ENCODE measurements at regions not wholly inside any gene's neighbourhood (a gene's known extent, or its start where the extent isn't known, plus 50 kb on each side); places are given as distances from the start of the nearest gene placed in this dataset.

- TF ChIP-seq JUND (IDR thresholded peaks at IDR 0.05) (no peak), USF2 (IDR thresholded peaks at IDR 0.05; ENCODE audit: borderline replicate concordance, low read depth, low read length) (no peak), CTCF (IDR thresholded peaks at IDR 0.05) (no peak), USF1 (IDR thresholded peaks at IDR 0.05; ENCODE audit: borderline replicate concordance, low read depth) (no peak), SMC3 (IDR thresholded peaks at IDR 0.05; ENCODE audit: low read depth, low read length) (no peak), POLR2AphosphoS5 (IDR thresholded peaks at IDR 0.05; ENCODE audit: low read depth, low read length) (no peak), RAD21 (IDR thresholded peaks at IDR 0.05; ENCODE audit: low read length) (no peak), EZH2phosphoT487 (IDR thresholded peaks at IDR 0.05; ENCODE audit: borderline replicate concordance, low read depth) (no peak)
These were observed 89.3 kb downstream of the MRPL32 start for GRCh38 chr7:43021431-43021830.
